MCF 10A (cell line): ENCODE measurements at regions not wholly inside any gene's neighbourhood (a gene's known extent, or its start where the extent isn't known, plus 50 kb on each side); places are given as distances from the start of the nearest gene placed in this dataset.

Experiments used
- BruUV-seq: library from RNA; stranded (reverse); fragments of 400-500 nt; replicated peaks from 2 replicates; lab custom pipeline; 2021; lab: Mats Ljungman, UMichigan
- CTCF ChIA-PET: fragments of 300-600 bp; sonication (Branson Sonifier 250); formaldehyde crosslinking; extraction: SDS; loops from one replicate; lab custom pipeline; 2021; ENCODE audit warnings: antibody characterized with exemption, inconsistent platforms; lab: Yijun Ruan, JAX
- POLR2A ChIA-PET: fragments of 300-600, 350-650 bp; sonication (Branson Sonifier 250); formaldehyde crosslinking; extraction: SDS; loops from one replicate; lab custom pipeline; 2020; ENCODE audit warnings: antibody characterized with exemption, inconsistent platforms; lab: Yijun Ruan, JAX
- DNase-seq: peaks from one replicate; pipeline ENCODE4 v3.0.0-alpha.2; 2018; ENCODE audit not compliant: unreplicated experiment
- H3K27ac Mint-ChIP-seq: one replicate; pipeline ENCODE4 v1.8.0; 2022; ENCODE audit warnings: mild to moderate bottlenecking, low read depth, mixed read lengths; ENCODE audit not compliant: unreplicated experiment
- H3K27me3 Mint-ChIP-seq: one replicate; pipeline ENCODE4 v1.8.0; 2022; ENCODE audit warnings: mixed read lengths; ENCODE audit not compliant: insufficient read depth, unreplicated experiment
- H3K36me3 Mint-ChIP-seq: one replicate; pipeline ENCODE4 v1.8.0; 2022; ENCODE audit warnings: mild to moderate bottlenecking, moderate library complexity, mixed read lengths; ENCODE audit not compliant: insufficient read depth, unreplicated experiment
- H3K4me1 Mint-ChIP-seq: one replicate; pipeline ENCODE4 v1.8.0; 2022; ENCODE audit warnings: mixed read lengths; ENCODE audit not compliant: insufficient read depth, unreplicated experiment
- H3K4me3 Mint-ChIP-seq: one replicate; pipeline ENCODE4 v1.8.0; 2022; ENCODE audit warnings: mild to moderate bottlenecking, moderate library complexity, mixed read lengths; ENCODE audit not compliant: unreplicated experiment
- H3K9me3 Mint-ChIP-seq: one replicate; pipeline ENCODE4 v1.8.0; 2022; ENCODE audit warnings: mixed read lengths; ENCODE audit not compliant: unreplicated experiment
- CTCF ChIP-seq: fragments of 200-600 bp; IDR thresholded peaks from one replicate; pipeline ENCODE4 v1.8.0; 2022; ENCODE audit warnings: antibody characterized with exemption, mild to moderate bottlenecking; ENCODE audit not compliant: unreplicated experiment
- intact Hi-C: fragments of 100-400 bp; cut with micrococcal nuclease; formaldehyde crosslinking; loops from 2 replicates; pipeline ENCODE4 v1.14.1; 2022

GRCh38 chr7:51666751-51667150 lies 350.1 kb upstream of the COBL start:
- H3K27me3 Mint-ChIP-seq, result peaks cover 94% of the 10 kb centered on the region
- no peak for DNase-seq
- H3K4me1 Mint-ChIP-seq, result no peaks in the 10 kb centered on the region
- H3K4me3 Mint-ChIP-seq, result no peak overlapping the region
- BruUV-seq, result no TSS peak
- POLR2A ChIA-PET, result no interaction called here
- no peaks in the 10 kb centered on the region for H3K36me3 Mint-ChIP-seq
- no peaks in the 10 kb centered on the region for H3K9me3 Mint-ChIP-seq
- CTCF ChIA-PET, result no interaction called here
- no peak overlapping the region for H3K27ac Mint-ChIP-seq
- no peak for TF ChIP-seq CTCF
- intact Hi-C loops, result no loop called here

DNA sequence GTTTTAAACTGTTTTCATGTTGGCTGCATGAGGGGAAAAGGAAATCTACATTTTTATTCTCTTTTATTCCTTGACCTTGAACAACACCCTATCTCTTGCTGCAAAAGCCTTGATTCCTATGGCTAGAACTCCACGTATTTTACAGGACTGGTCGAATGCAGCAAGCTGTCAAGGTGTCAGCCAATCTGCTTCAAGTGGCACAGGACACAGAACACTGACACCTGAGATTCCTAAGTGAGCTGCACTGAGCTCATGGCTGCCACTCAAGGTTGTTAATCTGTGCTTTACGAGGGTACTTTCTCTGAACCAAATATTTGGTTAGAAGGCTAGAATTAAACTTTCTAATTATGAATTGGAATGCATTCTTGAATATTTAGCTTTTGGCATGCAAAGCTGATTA lies 349.7 kb upstream of the COBL start:
- POLR2A ChIA-PET, result no interaction called here
- H3K27ac Mint-ChIP-seq, result no peak overlapping the region
- intact Hi-C loops, result no loop called here
- H3K27me3 Mint-ChIP-seq, result peaks cover 93% of the 10 kb centered on the region
- no TSS peak for BruUV-seq
- H3K36me3 Mint-ChIP-seq, result no peaks in the 10 kb centered on the region
- CTCF ChIA-PET, result interaction anchor here (0.6 kb wide), 1 partner anchor 1047 kb away, joined by 3 read pairs; no protein-coding TSS in a partner anchor
- H3K9me3 Mint-ChIP-seq, result no peaks in the 10 kb centered on the region
- no peak overlapping the region for H3K4me3 Mint-ChIP-seq
- no peaks in the 10 kb centered on the region for H3K4me1 Mint-ChIP-seq
- DNase-seq, result no peak
- TF ChIP-seq CTCF, result no peak

DNA sequence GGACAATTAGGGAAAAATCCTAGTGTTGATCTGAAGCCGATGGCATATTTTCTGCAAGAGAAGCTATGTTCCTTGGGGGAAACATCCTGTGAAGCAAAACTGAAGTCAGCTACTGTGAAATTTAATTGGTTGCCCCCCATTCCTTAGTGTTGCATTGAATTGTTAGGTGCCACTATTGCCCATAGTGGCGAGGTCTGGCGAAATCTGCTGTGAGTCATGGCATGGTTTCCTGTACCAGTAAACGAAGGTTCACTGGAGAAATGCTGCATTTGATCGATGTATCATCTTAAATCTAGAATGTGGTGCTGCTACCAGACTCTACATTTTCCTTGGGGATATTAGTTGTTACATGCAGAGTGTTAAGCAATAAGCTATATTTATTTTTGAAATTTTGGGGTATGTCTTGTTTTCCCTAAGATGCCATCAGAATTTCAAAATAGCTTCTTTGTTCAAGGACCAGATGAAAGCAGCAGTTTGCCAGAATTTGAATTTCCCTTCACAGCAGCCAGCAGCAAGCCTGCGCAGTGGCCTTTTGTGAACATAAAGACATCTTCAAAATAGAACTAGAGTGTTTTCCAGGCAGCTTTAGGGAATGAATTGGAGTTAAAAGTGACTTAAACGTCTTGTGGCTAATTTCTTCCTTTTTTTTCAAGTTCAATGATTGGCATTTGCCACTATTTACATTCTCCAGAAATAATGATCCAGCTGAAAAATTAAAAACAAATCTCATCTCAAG lies 348.6 kb upstream of the COBL start:
- BruUV-seq, result no TSS peak

More for the DNA sequence above, 348.6 kb upstream of the COBL start:
- TF ChIP-seq CTCF, result no peak
- ChIA-PET POLR2A (interaction anchor here (0.7 kb wide), 1 partner anchor 49 kb away, joined by 4 read pairs; no protein-coding TSS in a partner anchor), CTCF (interaction anchor here (0.6 kb wide), 1 partner anchor 176 kb away, joined by 3 read pairs; no protein-coding TSS in a partner anchor)
- no peaks in the 10 kb centered on the region for H3K9me3 Mint-ChIP-seq
- no peak overlapping the region for H3K27ac Mint-ChIP-seq
- intact Hi-C loops, result no loop called here
- H3K4me3 Mint-ChIP-seq, result no peak overlapping the region
- DNase-seq, result peak; percentile 39
- no peaks in the 10 kb centered on the region for H3K4me1 Mint-ChIP-seq
- H3K27me3 Mint-ChIP-seq, result peaks cover 93% of the 10 kb centered on the region
- no peaks in the 10 kb centered on the region for H3K36me3 Mint-ChIP-seq
